Gastrocnemius medialis (tissue), 4 donors: ENCODE measurements at regions not wholly inside any gene's neighbourhood (a gene's known extent, or its start where the extent isn't known, plus 50 kb on each side); places are given as distances from the start of the nearest gene placed in this dataset.

ENCODE experiments used
- CTCF ChIP-seq, 5 experiments: fragments of 450-650 bp in 3 of 5; fragments of 200-600 bp in 2 of 5; sonication (generic) in 2 of 5; IDR thresholded peaks in 4 of 5; conservative IDR thresholded peaks in 1 of 5; 1 replicate in 4 of 5; 2 replicates in 1 of 5; pipeline ENCODE4 v1.5.1; 2016 to 2019; ENCODE audit warnings: antibody characterized with exemption in 5 of 5, mild to moderate bottlenecking in 3 of 5, moderate library complexity in 3 of 5
- POLR2A ChIP-seq, 2 donors: fragments of 450-650 bp; IDR thresholded peaks; one replicate each; pipeline ENCODE4 v1.6.1; 2017; ENCODE audit warnings: antibody characterized with exemption in 2 of 2, mild to moderate bottlenecking in 2 of 2, moderate library complexity in 2 of 2

DNA sequence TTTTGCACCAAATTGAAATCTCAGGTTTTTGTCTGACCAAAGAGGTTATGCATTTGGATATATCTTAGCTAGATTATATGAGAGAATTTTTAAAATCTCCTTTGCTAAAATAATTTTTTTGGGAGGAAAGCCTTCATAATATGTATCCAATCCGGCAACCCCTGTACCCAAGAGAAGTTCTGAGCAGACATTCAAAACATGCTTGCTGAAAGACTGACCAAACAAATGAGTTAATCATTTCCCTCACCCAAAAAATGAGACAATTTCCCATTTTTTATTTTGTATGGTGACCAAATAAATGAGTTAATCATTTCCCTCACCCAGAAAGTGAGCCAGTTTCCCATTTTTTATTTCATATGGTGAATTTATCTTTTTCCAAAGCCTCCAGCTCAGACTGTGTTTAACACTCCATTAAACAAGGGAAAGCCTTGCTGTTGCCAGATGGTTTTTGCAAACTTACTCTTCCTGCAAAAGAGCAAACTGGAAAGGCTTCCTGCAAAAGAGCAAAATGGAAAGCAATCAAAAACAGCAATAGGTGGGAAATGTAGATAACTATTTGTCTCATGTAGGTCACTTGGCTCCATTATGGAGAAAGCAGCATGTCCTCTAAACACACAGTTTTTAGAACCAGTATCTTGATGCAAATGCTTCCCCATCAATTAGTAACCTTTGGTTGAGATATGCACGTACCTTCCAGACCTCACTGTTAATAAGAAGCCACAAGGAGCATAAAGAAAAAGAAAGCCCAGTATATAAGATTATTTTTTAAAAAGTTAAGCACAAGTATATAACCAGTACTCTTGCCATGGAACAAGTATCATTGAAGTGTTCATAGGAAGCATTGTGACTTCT lies 78.4 kb upstream of the OSTN start:
- TF ChIP-seq CTCF (IDR thresholded peaks at IDR 0.05 in 4 of 5, conservative IDR thresholded peaks at IDR 0.05 in 1 of 5), result no peak
- no peak for TF ChIP-seq POLR2A (IDR thresholded peaks at IDR 0.05)
